GM12865 (cell line): ENCODE measurements at regions not wholly inside any gene's neighbourhood (a gene's known extent, or its start where the extent isn't known, plus 50 kb on each side); places are given as distances from the start of the nearest gene placed in this dataset.
"Not testable (repeated sequence)": the region's sequence is repeated elsewhere in the genome, so short reads cannot be mapped to it uniquely, and the experiment has no call there.

Experiments
- DNase-seq: peaks from one replicate; pipeline ENCODE4 v3.0.0; 2010; ENCODE audit warnings: low read depth
- H3K4me3 ChIP-seq: 2 replicates; pipeline ENCODE4 v1.5.1; 2011; ENCODE audit warnings: mild to moderate bottlenecking, low read depth, low read length, control low read depth
- CTCF ChIP-seq: IDR thresholded peaks from 2 replicates; pipeline ENCODE4 v1.5.1; 2011; ENCODE audit warnings: low read length, control low read depth, low read depth, inconsistent platforms; ENCODE audit not compliant: insufficient read depth; ENCODE audit errors: missing control alignments

DNA sequence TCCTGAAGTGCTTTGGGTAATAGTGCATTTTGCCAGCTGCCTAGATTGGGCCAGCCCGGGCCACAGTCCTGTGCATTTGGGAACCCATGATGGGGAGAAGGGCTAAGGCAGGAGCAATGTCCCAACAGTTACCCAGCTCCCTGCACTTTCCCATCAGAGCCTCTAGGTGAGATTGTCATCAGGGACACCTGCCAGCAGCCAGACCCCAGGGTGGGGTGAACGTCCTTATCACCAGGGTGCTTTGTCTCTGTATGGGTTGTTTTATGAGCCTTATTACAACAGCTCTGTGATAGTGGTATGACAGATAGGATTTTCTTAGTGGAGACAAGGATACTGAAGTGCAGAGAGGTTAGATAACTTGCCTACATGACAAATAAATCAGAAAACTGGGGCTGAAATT, 365.7 kb downstream of the OSTF1 start:
- DNase-seq, result no peak
- no peak overlapping the region for H3K4me3 ChIP-seq
- TF ChIP-seq CTCF, result no peak

DNA sequence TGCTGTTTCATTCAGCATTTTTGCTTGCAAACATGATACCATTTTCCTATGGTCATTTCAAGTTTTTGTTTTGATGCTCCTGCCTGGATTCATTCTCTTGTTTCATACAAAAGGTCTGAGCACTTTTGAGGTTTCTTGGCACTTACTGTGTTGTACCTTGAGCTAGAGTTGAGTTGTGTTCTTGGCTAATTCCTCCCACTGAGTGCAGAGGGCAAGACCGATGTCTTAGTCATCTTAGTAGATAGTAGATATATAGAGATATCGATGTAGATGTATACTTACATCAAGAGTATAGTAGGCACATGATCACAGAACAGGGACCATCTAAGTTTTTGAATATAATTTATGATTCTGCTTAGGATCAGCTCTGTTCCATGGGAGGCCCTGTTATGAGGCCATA, 366.6 kb downstream of the OSTF1 start:
- DNase-seq, result no peak
- no peak overlapping the region for H3K4me3 ChIP-seq
- no peak for TF ChIP-seq CTCF

DNA sequence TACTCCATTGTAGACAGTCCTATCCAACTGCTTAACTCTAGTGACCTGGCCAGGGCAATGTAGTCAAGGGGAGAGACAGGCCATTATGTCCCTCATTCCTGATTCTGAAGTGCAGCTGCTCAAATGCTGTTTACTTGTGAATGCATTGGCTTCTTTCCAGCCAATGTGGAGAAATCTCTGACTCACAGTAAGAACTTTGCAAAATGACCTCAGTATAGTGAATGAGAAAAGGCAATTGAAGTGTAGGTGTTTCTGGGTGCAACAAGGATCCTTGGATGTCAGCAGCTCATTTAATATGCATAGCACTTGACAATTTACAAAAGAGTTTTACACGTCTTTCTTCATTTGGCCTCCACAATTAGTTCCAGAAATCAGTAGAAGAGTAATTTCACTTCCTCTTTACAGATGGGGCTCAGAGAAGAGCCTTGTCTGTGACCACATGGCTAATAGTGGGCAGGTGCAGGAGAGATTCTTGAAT, 367.2 kb downstream of the OSTF1 start:
- TF ChIP-seq CTCF, result no peak
- H3K4me3 ChIP-seq, result no peak overlapping the region
- DNase-seq, result peak; percentile 43

GRCh38 chr9:75456698-75457097, 368.4 kb downstream of the OSTF1 start:
- TF ChIP-seq CTCF, result no peak
- no peak for DNase-seq
- H3K4me3 ChIP-seq, result no peak overlapping the region

DNA sequence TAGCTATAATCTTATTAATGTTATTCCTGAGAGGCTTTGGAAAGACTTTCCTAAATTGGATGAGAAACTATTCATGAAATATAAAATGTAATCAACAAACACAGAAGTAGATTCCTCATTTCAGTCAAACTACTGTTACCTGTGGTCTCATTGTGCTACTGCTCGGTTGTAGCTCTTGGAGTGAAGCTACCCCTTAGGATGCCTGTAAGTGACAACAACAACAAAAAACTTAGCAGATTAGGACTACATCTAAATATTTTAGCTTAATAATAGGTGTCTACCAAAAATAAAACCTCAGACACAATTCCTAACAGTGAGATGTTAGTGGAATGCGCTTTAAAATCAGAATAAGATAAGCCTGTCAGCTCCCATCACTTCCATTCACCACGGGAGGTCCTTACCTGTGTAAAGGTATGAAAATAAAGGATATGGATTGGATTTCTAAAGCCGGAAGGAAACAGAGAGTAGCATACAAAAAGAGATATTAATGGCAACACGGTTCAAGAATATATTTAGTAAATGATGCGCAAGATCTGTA, 369.2 kb downstream of the OSTF1 start:
- DNase-seq, result no peak
- TF ChIP-seq CTCF, result no peak
- no peak overlapping the region for H3K4me3 ChIP-seq

- H3K4me3 ChIP-seq, DNase-seq: not testable (repeated sequence)
Measured at GRCh38 chr9:75459311-75459710, 371.0 kb downstream of the OSTF1 start.

GRCh38 chr9:75461183-75461582, 372.9 kb downstream of the OSTF1 start:
- DNase-seq, result no peak
- TF ChIP-seq CTCF, result no peak
- no peak overlapping the region for H3K4me3 ChIP-seq
